HG03457 (cell line): ENCODE measurements at regions not wholly inside any gene's neighbourhood (a gene's known extent, or its start where the extent isn't known, plus 50 kb on each side); places are given as distances from the start of the nearest gene placed in this dataset.

Source experiments
- ATAC-seq: cut with Tn5 transposase; IDR thresholded peaks from one replicate; pipeline ENCODE4 v1.9.1; 2021; ENCODE audit warnings: moderate number of reproducible peaks; ENCODE audit not compliant: unreplicated experiment

DNA sequence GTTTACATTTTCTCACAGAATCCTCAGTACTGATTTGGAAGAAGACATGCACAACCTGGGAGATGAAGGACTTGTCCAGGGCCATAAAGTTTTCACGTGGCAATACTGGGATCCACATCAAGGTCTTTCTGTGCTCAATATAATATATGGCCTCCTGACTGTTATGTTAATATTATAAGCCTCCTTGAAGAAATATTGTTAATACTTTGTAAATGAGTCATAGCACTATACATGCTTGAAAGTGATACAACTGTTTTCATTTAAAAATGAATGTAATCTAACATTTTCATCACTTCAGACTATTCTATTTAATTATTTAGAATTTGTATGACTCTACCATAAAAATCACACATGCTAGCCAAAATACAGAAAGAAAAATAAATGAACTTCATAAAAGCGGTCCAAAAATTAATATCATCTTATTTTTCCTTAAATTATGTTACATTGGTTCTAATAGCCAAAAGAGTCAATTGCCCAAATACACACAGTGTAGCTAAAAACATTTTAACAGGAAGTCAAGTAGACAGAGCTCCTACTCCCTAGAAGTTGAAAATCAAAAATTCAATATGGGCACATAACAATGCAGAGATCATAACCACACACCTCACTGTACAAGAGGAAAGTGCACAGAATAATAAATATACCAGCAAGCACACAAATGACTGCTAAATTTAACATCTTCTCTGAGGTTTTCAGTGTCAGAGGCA is 188.0 kb upstream of the HDDC2 start:
- ATAC-seq: no peak

DNA sequence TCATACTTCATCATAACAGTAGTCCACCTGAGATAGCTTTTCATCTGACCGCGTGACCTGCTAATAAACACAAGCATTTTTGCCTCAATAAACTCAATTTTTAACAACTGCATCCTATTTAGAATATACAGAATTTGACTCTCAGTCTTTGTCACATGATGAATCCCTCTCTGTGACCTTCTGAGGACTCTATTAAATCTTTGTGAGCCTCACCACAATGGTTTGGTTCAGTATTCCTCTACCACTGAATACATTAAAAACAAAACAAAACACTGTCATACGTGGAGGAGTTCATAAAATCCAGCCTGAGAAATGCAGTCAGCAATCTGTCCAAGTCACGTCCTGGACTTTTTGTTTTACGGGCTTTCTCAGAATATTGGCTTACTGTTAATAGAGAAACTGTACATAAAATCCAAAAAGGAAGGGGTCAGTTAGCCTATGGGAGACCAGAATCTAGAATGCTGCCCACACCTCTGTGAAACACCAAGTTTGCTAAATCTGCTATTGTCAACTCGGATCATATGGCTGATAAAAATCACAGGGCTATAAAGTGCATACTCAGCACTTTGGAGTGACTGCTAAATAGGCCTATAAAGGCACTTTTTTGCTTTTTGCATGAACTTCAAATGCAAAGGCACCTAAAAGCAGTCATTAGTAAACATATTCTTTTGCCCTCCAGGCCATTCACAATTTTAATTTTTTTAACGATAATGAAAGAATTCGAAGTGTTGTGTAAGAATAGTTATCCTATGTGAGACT is 190.3 kb upstream of the HDDC2 start:
- no peak for ATAC-seq

DNA sequence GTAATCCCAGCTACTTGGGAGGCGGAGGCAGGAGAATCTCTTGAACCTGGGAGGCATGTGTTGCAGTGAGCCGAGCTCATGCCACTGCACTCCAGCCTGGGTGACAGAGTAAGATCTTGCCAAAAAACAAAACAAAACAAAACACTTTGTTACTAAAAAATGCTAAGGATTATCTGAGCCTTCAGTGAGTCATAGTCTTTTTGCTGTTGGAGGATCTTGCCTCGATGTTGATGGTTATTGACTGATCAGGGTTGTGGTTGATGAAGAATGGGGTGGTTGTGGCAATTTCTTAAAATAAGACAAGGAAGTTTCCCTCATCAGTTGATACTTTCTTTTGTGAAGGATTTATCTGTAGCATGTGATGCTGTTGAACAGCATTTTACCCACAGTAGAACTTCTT is 196.8 kb upstream of the HDDC2 start:
- no peak for ATAC-seq

DNA sequence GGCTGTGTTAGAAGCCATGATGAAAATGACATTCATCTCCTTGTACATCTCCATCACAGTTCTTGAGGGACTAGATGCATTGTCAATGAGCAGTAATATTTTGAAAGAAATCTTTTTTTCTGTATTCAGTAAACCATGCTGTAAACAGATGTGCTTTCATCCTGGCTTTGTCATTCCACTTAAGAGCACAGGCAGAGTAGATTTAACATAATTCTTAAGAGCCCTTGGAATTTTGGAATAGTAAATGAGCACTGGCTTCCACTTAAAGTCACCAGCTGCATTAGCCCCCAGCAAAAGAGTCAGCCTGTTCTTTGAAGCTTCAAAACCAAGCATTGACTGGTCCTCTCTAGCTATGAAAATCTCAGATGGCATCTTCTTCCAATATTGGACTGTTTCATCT is 197.8 kb upstream of the HDDC2 start:
- no peak for ATAC-seq

DNA sequence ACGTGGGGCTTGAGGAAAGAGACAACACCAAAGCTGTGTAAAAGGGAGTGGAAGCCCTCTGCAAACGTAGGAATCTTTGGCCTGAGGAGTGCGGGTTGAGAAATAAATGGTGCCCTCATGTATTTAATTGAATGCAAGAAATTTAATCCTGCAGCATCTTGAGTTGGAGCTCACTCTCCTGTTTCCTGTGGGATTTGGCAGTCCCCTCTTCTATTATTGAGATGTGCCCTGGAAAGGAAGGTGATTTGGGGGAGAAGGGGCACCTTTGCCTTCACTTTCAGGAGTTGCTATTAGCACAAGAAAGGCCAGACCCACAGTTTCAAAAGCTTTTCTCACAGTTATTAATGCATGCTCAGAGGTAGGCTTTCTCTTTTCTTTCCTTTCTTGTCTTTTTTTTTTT is 201.4 kb upstream of the HDDC2 start:
- no peak for ATAC-seq

DNA sequence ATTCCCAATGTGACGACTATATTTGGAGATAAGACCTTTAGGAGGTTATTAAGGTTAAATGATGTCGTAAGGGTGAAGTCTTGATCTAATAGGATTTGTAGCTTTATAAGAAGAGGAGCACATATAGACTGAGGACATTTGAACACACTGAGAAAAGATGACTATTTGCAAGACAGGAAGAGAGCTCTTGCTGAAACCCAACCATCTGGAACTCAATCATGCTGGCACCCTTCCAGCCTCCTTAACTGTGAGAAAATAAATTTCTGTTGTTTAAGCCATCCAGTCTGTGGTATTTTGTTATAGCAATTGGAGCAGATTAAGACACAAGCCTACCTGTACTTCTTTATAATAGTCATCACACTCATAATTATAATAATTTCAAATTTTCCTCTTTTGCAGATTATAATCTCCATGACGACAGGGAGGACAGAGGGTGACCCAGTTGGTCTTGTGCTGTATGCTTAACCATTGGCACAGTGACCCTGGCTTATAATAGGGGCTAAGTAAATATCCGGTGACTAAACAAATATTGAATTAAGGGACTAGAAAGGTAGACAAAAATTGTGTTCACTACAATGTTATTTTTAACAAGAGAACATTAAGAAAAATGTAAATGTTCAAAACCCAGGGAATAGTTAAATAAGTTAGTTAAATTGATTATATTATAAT is 206.4 kb upstream of the HDDC2 start:
- ATAC-seq: no peak

DNA sequence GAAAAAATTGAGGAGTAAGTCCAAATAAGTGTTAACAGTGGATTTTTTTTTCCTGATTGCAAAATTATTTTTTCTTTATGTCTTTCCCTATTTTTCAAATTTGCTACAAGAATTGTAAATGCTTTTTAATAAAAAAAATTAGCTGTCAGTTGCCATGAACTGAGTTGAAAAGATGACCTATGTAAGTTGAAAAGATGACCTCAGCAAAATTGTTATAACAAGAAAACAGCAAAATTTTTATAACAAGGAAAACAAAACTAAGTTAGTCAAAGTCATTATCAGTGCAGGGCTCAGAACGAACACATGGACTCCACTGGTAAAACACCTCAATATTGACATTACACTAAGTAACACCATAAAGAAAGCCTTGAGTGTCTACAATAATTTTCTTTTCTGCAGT is 207.0 kb upstream of the HDDC2 start:
- no peak for ATAC-seq

DNA sequence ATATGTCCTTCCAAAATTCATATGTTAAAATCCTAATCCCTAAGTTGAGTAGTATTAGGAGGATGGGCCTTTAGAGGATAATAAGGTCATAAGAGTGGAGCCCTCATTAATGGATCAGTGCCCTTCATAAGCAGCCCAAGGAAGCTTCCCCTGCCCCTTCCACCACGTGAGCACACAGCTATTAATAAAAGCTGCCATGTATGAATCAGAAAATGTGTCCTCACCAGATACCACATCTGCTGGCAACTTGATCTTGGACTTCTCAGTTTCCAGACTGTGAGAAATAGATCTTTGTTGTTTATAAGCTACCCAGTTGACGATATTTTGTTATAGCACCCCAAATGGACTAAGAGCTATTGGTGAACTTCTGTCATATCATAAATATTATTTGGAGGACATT is 207.7 kb upstream of the HDDC2 start:
- no peak for ATAC-seq

DNA sequence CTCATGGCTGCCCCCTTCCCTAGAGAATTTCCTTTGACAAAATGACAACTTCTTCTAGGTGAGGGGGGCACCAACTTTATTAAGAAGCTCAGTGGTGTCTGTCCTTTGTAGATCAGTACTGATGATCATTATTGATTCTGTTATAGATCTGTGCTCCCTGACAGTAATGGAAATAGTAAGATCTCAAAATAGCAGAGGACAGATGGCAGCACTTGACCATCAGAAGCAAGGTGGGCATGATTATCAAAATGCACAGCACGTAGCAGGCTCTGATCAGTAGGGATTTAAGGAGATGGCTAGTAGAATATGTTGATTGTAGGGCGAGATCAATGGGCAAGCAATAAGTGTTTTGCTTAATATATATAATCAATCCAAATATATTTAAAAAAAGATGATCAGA is 208.6 kb upstream of the HDDC2 start:
- ATAC-seq: no peak

DNA sequence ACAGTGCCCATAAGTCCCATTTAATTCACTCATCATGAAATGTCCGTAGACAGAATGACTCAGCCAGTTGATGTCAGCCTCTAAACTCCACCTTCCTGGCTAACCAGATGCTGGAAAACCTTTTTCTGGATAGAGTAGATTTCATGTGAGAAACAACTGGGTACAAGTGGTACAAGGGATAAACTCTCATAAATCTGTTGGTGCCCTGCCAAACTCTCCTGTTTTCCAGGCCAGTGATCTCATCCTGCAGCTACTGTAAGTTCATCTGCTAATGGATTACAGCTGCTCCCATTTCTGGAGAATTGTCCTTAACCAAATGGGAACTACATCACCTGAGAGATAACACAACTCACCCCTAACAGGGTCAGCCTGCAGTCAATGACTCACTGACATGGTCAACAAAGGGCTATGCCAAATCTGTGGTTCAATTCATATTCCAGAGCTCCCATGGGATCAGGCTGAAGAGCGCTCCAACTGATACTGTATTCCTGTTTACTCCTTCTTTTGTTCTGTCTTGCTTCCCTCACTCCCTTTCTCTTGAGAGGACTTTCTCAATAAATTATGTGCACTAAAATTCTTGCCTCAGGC is 210.1 kb upstream of the HDDC2 start:
- no peak for ATAC-seq

DNA sequence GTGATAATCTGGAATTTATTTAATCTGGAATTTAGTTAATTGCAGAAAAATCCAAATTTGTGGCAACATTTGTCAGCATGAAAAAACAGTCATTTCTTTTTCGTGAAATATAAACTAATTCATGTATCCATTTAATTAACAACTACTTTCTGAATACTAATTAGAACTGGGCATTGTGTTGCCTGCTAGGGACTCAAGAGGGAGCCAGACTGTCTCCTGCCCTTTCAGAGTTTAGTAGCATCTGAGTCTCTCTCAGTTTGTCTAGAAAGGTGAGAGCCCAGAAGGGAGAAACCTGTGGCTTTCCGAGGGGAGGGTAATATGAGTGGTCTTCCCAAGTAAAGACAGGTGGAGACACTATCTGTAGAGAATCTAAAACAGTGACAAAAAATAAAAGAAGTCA is 210.9 kb upstream of the HDDC2 start:
- ATAC-seq: no peak

DNA sequence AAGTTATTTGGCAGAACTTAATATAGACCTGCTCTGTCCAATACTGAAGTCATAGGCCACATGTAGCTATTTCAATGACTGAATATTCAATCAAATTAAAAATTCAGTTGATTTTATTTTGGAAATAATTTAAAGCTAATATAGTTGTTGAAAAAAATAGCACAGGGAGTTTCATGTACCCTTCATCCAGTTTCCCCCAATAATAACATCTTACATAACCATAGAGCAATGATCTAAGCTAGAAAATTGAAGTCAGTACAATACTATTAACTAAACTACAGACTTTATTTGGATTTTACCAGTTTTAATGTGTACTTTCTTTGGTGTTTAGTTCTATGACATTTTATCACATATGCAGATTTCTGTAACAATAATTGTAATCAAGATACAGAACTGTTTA is 212.2 kb upstream of the HDDC2 start:
- ATAC-seq: no peak

DNA sequence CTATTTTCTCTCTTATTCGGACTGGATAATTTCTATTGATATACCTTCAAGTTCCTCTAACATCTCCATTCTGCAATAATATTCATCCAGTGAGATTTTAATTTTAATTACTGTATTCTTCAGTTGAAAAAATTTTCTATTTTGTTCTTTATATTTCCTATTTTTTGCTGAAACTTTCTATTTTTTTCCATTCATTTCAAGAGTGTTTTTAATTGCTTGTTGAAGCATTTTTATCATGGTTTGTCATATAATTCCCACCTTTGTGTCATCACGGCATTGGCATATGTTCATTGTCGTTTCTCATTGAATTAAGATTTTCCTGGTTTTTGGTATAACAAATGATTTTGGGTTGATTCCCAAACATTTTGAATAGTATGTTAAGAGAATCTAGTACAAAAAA is 214.9 kb upstream of the HDDC2 start:
- no peak for ATAC-seq

DNA sequence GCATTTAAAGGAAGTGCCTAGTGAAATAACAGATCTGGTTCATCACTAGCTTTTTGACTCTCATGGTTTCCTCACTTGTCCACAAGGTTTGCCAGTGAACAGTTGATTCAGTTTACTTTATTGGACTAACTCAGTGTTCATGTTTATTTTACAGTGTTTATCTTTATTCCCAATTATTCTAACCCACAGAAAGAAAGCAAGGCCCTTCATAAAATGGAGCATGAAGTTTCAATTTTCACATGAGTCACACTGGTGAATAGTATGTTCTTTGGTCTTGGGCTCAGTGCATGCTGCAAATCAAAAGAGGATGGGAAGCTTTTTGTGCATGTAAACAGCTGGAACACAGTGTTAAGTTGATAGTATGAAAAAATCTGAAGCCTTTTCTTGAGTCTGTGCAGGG is 217.6 kb upstream of the HDDC2 start:
- no peak for ATAC-seq

DNA sequence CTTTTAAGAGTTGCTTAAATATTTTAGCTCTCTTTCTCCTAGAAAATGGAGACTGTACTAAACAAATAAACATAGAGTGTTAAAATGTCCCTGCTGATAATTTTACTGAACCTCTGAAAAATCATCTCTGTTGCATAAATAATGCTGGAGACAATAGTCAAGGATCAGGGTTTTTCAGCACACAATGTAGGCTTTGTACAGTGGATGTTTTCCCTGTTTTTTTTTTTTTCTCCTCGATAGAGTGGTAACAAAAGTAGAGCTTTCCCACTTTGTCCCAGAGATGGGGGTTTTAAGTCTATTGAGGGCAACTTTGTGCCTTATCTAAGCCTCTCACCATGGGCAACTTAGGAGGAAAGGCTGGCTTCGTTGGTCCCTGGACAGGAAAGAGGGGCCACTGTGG is 222.6 kb upstream of the HDDC2 start:
- no peak for ATAC-seq

DNA sequence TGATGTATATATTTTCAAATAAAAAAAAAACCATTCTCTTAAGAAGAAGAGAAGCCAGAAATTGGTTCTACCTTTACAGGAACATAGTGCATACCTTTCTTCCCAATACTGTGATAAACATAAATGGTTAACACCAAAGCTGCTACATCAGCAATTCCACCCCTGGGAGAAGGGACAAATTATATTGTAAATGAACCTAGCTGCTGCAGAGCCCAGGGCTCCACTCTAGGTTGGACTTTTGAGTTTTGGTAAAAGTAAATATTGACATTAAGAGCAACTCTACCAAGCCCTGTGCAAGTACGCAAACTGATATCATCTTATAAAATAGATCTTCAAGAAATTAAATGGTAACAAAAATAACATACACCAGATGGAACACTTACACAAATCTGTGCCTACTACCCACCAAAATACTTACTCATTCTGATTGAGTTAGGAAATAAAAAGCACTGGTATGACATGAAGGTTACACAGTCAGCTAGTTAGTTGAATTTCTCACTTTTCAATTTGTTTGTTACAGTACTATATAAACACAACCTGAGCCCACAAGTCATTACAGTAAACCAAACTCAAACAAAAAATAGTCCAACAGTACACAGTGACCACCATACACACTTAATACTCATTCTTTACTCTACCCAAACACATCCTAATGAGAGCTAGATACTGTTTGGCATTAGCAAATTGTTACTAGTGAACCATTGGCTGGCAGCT is 223.3 kb upstream of the HEY2 start:
- ATAC-seq: no peak

DNA sequence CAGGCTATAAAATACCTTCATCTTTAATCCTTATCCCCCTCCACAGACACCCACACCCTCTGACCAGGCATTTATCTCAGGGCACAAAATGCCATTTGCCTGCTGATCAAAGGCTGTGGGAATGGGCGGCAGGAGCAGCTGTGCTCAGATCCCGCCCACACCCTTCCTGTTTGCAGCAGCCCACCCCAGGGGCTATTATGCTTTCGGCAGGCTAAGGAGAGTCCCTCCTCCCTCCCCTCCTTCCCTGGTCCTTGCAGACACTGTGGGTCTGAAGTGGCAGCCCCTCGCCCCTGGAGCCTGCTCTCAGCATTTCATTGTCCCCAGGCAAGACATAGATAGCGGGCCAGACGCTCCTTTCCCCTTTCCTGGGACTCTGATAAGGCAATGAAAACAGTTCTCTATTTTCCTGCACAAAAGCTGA is 220.8 kb upstream of the HEY2 start:
- ATAC-seq: no peak

DNA sequence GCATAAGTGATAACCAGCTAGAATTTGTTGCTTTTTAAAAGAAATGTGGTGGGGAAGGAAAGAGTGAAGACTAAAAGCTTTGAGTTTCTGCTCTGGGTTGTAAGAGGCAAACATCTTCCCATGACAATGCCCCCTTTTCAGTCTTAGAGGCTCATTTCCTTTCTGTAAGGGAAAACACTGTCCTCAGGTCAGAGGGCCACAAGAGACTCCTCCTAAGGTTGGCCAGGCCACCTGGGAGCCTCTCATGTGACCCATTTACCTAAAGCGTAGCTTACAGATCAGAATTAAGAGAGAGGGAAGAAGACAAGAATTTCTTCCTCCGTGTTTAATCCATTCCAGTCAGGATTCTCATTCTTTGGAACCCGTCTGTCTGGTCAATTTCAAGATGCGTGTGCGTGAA is 220.4 kb upstream of the HEY2 start:
- ATAC-seq: no peak

DNA sequence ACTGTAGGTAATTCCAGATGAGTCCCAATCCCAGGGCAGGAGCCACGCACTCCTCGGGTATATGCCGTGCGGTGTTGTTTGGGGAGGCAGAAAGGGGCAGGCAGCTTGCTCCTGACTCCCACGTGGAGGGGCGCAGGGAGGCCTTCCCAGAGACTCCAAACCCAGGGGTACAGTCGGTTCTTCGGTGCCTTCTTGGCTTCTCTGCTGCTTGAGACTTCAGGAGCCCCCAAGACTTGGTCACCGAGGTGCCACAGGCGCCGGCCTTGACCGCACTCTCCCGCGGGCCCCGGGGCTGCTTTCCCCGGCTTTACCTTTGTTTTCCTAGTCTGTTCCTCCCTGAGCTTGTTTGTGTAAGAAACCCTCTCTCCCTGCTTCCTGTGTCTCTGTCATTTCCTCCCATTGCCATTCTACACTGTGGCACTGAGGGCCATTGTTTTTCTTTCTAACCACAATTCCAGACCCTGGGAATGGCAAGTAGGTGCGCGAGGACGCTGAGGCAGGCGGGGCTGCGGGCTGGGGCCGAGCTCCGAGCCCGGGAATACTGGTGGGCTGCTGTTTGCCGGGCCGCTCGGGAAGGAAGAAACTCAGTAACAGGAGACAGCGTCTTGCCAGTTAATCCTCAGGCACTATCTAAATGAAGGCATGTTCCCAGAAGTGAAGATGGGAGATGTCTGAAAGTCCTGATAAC is 215.6 kb upstream of the HEY2 start:
- no peak for ATAC-seq

DNA sequence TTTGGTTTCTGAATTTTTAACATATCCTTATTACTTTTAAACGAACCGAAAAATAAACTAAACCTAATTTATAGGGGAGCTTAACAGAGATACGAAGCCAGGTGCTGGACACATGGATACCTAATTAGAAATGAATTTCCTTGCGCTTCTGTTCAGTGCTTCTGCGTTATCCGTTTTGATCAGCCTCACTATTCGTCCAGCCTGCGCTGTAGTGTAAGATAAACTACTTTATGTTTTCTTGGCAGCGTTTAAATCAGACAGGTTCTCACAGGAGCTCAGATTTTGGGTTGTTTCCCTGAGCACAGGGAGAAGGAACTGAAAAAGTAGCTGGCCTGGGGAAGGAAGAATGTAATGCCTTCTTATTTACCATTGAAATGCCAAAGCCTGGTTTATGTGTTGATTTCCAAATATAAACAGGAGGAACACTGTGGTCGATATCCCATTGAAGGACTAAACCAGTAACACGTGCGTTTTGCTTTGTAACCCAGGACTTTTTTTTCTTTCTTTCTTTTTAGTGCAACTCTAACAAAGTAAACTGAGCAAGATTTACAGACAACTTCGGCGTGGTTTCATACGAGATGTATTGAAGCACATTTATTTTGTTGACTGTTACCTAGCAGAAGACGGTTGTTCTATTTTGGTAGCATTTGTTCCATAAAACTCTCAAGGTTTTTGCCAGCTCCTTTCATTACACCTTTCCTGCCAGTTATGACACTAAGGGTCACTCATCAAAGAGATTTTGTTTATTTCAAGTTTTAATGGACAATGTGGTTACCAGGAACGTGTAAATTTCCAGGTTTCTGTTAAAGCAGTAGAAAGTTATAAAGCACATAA is 214.8 kb upstream of the HEY2 start:
- no peak for ATAC-seq
